ENCODE measurements at regions not wholly inside any gene's neighbourhood (a gene's known extent, or its start where the extent isn't known, plus 50 kb on each side); places are given as distances from the start of the nearest gene placed in this dataset.
"Not testable (repeated sequence)": the region's sequence is repeated elsewhere in the genome, so short reads cannot be mapped to it uniquely, and the experiment has no call there.

DNA sequence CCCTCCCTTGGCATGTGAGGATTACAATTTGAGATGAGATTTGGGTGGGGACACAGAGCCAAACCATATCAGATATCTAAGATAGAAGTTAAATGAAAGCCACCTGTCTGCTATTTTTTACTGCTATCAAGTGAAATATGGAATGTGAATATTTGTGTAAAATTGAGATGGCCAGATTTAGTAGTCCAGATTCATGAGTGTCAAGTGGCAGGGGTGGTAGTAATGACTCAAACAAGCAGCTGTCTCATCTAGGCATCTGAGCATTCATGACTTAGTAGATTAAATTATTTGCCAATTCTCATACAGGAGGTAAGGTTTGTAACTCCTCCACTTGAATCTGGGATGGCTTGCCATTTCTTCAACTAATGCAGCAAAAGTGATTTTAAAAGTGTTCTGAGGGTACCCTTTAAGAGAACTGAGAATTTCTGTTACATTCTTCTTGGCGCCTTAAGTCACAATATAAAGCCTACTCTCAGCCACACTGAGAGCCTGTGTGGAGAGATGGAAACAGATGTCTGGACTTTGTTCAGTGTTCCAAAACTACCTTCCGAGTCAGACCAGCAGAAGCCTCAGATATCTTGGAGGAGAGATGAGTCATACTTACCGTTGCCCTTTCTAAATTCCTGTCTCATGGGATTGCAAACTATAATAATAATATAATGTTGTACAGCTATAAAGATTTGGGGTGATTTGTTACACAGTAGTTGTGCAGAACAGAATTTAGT lies 1065.6 kb upstream of the TMPRSS15 start:
- TF ChIP-seq, protein P1, sequence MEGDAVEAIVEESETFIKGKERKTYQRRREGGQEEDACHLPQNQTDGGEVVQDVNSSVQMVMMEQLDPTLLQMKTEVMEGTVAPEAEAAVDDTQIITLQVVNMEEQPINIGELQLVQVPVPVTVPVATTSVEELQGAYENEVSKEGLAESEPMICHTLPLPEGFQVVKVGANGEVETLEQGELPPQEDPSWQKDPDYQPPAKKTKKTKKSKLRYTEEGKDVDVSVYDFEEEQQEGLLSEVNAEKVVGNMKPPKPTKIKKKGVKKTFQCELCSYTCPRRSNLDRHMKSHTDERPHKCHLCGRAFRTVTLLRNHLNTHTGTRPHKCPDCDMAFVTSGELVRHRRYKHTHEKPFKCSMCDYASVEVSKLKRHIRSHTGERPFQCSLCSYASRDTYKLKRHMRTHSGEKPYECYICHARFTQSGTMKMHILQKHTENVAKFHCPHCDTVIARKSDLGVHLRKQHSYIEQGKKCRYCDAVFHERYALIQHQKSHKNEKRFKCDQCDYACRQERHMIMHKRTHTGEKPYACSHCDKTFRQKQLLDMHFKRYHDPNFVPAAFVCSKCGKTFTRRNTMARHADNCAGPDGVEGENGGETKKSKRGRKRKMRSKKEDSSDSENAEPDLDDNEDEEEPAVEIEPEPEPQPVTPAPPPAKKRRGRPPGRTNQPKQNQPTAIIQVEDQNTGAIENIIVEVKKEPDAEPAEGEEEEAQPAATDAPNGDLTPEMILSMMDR (IDR thresholded peaks at IDR 0.05; ENCODE audit: low read depth, low read length) = no peak
- DNase-seq (ENCODE audit: extremely low read depth, low read depth) = no peak

DNA sequence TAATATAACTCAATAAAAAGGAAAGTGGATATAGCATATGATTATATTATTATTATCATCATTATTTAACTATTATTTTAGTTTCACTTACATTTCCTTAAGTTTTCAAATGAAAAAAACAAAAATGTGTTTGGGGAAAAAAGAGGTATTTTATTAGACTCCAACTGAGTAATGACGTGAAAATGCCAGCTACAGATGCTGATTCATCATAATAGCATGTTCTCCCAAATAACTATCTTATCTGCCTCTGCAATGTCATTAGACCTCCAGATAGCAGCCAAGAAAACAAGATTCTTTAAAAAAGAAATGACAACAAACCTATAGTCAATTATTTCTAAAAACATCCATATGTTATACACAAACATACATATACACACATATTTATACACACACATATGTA lies 1071.9 kb upstream of the TMPRSS15 start:
- no peak for DNase-seq (ENCODE audit: extremely low read depth, low read depth)
- TF ChIP-seq, protein P1 (IDR thresholded peaks at IDR 0.05; ENCODE audit: low read depth, low read length) = no peak

DNA sequence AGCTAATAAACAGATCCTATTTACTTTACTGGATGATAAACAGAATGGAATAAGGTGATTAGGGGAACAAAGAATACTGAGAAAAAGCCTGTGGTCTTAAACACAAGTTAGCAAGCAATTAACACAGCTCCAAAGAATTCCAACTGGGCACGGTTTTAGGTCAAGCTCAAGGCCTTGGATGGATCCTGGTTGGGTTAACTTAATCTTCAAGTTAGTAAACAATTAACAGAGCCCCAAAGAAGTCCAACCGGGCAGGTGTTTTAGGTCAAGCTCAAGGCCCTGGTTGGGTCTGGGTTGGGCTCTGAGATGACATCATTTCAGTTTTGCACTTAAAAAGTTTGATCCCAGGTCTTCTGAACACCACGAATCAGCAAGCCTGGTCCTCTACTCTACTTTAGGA lies 1086.3 kb upstream of the TMPRSS15 start:
- TF ChIP-seq, protein P1 (IDR thresholded peaks at IDR 0.05; ENCODE audit: low read depth, low read length) = no peak
- no peak for DNase-seq (ENCODE audit: extremely low read depth, low read depth)

DNA sequence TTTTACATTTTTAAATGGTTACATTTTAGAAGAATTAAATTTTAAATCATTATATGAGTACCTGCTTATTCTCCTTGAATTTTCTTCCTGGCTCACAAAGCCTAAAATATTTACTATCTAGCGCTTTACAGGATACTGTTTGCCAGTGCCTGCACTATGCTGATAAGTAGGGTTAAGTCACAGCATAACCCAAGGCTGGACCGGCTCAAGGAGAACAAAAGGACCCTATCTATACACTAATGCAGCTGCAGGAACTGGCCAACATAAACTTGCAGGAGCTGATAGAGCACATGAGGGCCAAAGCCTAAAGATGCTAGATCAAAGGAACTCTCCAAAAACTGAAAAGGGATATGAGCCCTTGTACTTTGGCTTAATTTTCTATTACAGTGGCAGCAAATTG lies 1086.9 kb upstream of the TMPRSS15 start:
- DNase-seq (ENCODE audit: extremely low read depth, low read depth) = no peak
- TF ChIP-seq, protein P1 (IDR thresholded peaks at IDR 0.05; ENCODE audit: low read depth, low read length) = no peak

DNA sequence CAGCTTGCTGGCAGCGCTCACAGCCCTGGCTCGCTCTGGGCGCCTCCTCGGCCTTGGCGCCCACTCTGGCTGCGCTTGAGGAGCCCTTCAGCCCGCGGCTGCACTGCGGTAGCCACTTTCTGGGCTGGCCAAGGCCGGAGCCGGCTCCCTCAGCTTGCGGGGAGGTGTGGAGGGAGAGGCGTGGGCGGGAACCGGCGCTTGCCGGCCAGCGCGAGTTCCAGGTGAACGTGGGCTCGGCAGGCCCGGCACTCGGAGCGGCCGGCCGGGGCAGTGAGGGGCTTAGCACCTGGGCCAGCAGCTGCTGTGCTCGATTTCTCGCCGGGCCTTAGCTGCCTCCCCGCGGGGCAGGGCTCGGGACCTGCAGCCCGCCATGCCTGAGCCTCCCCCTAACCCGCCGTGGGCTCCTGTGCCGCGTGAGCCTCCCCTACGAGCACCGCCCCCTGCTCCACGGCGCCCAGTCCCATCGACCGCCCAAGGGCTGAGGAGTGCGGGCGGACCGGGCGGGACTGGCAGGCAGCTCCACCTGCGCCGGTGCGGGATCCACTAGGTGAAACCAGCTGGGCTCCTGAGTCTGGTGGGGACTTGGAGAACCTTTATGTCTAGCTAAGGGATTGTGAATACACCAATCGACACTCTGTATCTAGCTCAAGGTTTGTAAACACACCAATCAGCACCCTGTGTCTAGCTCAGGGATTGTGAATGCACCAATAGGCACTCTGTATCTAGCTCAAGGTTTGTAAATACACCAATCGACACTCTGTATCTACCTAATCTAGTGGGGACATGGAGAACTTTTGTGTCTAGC lies 1090.1 kb upstream of the TMPRSS15 start:
- DNase-seq (ENCODE audit: extremely low read depth, low read depth) = not testable (repeated sequence)

DNA sequence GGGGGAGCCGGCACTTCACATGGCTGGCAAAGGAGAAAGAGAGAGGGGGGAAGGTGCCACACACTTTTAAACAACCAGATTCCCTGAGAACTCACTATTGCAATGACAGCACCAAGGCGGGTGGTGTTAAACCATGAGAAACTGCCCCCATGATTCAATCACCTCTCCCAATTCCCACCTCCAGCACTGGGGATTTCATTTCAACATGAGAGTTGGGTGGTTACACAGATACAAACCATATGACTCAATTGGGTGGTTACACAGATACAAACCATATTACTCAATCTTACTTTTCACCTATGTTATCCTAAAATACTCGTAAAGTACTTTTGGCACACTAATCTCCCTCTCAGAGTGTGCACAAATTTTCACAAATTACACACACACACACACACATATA lies 1097.5 kb upstream of the TMPRSS15 start:
- DNase-seq (ENCODE audit: extremely low read depth, low read depth) = no peak
- TF ChIP-seq, protein P1 (IDR thresholded peaks at IDR 0.05; ENCODE audit: low read depth, low read length) = no peak

DNA sequence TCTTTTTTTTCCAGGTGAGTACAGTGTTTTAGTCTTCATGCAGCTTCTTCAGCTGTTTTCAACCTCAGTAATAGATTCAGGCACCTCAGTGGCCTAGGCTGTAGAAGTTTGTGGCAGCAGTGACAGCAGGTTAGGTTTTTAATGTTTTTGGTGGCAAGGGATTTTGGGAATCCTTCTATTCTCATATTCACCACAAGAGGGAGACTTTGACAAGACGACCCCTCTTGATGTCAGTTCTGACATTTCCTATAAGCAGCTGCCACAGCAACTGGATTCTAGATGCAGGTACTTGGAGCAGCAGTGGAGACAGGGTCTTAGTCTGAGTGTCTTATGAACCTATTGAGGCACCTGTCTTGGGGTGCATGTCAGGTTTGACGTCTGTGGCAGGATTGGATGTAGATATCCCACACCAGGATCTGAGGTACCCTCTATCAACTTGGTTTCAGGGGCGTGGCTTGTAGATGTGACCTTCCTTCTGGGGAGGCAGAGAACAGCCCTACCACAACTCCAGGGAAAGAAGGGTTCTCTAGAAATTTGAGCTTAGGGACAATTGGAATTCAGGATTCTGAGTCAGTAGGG lies 1104.2 kb upstream of the TMPRSS15 start:
- DNase-seq (ENCODE audit: extremely low read depth, low read depth) = no peak
- TF ChIP-seq, protein P1 (IDR thresholded peaks at IDR 0.05; ENCODE audit: low read depth, low read length) = no peak
